AG08396 (cell line): ENCODE measurements at regions not wholly inside any gene's neighbourhood (a gene's known extent, or its start where the extent isn't known, plus 50 kb on each side); places are given as distances from the start of the nearest gene placed in this dataset.

Experiments used
- DNase-seq: peaks from one replicate; pipeline ENCODE4 v3.0.0; 2012; ENCODE audit warnings: low spot score, mixed read lengths

- no peak for DNase-seq
Measured at GRCh38 chr12:98280621-98281020, 234.8 kb upstream of the TMPO start.

GRCh38 chr12:98291828-98292227 lies 223.6 kb upstream of the TMPO start:
- DNase-seq = no peak

- no peak for DNase-seq
Measured at GRCh38 chr12:98294051-98294805, 221.2 kb upstream of the TMPO start.

- no peak for DNase-seq
Measured at GRCh38 chr12:98295681-98296080, 219.7 kb upstream of the TMPO start.

- DNase-seq = no peak
Measured at GRCh38 chr12:98296462-98297079, 218.8 kb upstream of the TMPO start.

GRCh38 chr12:98297538-98297937 lies 217.9 kb upstream of the TMPO start:
- DNase-seq = no peak

GRCh38 chr12:98308141-98308540 lies 207.2 kb upstream of the TMPO start:
- DNase-seq = no peak

- no peak for DNase-seq
Measured at GRCh38 chr12:98317939-98318899, 197.2 kb upstream of the TMPO start.

- DNase-seq = no peak
Measured at GRCh38 chr12:98319716-98320425, 195.5 kb upstream of the TMPO start.

GRCh38 chr12:98325003-98325402 lies 190.4 kb upstream of the TMPO start:
- no peak for DNase-seq

- no peak for DNase-seq
Measured at GRCh38 chr12:98328467-98328866, 186.9 kb upstream of the TMPO start.

- no peak for DNase-seq
Measured at GRCh38 chr12:98329589-98329988, 185.8 kb upstream of the TMPO start.

- DNase-seq = no peak
Measured at GRCh38 chr12:98332642-98333041, 182.7 kb upstream of the TMPO start.

GRCh38 chr12:98334768-98335167 lies 180.6 kb upstream of the TMPO start:
- DNase-seq = no peak

- DNase-seq = no peak
Measured at GRCh38 chr12:98341026-98341425, 174.4 kb upstream of the TMPO start.

GRCh38 chr12:98341732-98342131 lies 173.7 kb upstream of the TMPO start:
- DNase-seq = no peak

- DNase-seq = no peak
Measured at GRCh38 chr12:98343002-98343567, 172.3 kb upstream of the TMPO start.

- no peak for DNase-seq
Measured at GRCh38 chr12:98344046-98344930, 171.1 kb upstream of the TMPO start.

- DNase-seq = no peak
Measured at GRCh38 chr12:98345308-98345876, 170.0 kb upstream of the TMPO start.

- no peak for DNase-seq
Measured at GRCh38 chr12:98351089-98351488, 164.3 kb upstream of the TMPO start.
